Spleen (tissue), 7 donors: ENCODE measurements at regions not wholly inside any gene's neighbourhood (a gene's known extent, or its start where the extent isn't known, plus 50 kb on each side); places are given as distances from the start of the nearest gene placed in this dataset.

Source experiments
- POLR2A ChIP-seq, 3 donors: fragments of 450-650 bp; IDR thresholded peaks; one replicate each; pipeline ENCODE4 v1.5.1; 2017; ENCODE audit warnings: antibody characterized with exemption in 3 of 3, mild to moderate bottlenecking in 1 of 3
- POLR2AphosphoS5 ChIP-seq, 3 donors: sonication (generic); formaldehyde crosslinking; IDR thresholded peaks; one replicate each; pipeline ENCODE4 v1.5.1; 2017; ENCODE audit warnings: antibody characterized with exemption in 3 of 3
- TF ChIP-seq, protein P1 (sequence below), 11 experiments: fragments of 200-600 bp in 7 of 11; fragments of 450-650 bp in 4 of 11; sonication (generic) in 4 of 11; IDR thresholded peaks in 8 of 11; conservative IDR thresholded peaks in 3 of 11; 1 replicate in 7 of 11; 2 replicates in 4 of 11; pipeline versions ENCODE4 v1.4.0 to v1.8.0; 2016 to 2021; ENCODE audit warnings: antibody characterized with exemption in 11 of 11, inconsistent platforms in 4 of 11, mild to moderate bottlenecking in 1 of 11
- donor health status: DM: no; HTN: no; CAD: no; lungs with moderate emphysema.
- donor health status: DM: no; HTN: no; CAD: no.
- donor health status: DM: no; HTN: no; CAD: no.

DNA sequence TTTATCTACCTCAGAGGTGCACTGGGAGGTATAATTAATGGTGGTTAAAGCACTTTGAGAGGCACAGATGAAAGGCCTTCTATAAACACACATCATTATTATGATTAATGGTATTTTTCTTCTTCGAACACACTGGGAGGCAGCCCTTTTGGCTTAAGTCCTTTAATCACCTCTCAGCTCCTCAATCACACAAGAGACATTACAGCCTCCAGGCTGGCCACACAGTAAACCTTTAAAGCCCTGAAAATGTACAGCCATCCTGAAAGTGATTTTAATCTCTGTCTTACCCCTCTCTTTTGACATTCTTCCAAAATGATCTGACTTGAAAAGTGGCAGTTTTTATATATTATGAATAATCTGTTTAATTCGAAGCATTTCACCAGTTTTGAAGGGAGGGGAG is 54.3 kb upstream of the VSTM5 start:
- TF ChIP-seq, protein P1, sequence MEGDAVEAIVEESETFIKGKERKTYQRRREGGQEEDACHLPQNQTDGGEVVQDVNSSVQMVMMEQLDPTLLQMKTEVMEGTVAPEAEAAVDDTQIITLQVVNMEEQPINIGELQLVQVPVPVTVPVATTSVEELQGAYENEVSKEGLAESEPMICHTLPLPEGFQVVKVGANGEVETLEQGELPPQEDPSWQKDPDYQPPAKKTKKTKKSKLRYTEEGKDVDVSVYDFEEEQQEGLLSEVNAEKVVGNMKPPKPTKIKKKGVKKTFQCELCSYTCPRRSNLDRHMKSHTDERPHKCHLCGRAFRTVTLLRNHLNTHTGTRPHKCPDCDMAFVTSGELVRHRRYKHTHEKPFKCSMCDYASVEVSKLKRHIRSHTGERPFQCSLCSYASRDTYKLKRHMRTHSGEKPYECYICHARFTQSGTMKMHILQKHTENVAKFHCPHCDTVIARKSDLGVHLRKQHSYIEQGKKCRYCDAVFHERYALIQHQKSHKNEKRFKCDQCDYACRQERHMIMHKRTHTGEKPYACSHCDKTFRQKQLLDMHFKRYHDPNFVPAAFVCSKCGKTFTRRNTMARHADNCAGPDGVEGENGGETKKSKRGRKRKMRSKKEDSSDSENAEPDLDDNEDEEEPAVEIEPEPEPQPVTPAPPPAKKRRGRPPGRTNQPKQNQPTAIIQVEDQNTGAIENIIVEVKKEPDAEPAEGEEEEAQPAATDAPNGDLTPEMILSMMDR (IDR thresholded peaks at IDR 0.05 in 8 of 11, conservative IDR thresholded peaks at IDR 0.05 in 3 of 11) = no peak
- TF ChIP-seq POLR2AphosphoS5 (IDR thresholded peaks at IDR 0.05) = no peak
- no peak for TF ChIP-seq POLR2A (IDR thresholded peaks at IDR 0.05)
